Activated CD4-positive, alpha-beta T cell treated with anti-CD3 and anti-CD28 coated beads, Interleukin-2, amount 50 U/mL, for 24 hours (primary cell): ENCODE measurements at regions not wholly inside any gene's neighbourhood (a gene's known extent, or its start where the extent isn't known, plus 50 kb on each side); places are given as distances from the start of the nearest gene placed in this dataset.

Source experiments
- DNase-seq, 2 donors: peaks; one replicate each; pipeline ENCODE4 v3.0.0-alpha.2; 2020; ENCODE audit warnings: low read depth in 1 of 2, low spot score in 1 of 2

DNA sequence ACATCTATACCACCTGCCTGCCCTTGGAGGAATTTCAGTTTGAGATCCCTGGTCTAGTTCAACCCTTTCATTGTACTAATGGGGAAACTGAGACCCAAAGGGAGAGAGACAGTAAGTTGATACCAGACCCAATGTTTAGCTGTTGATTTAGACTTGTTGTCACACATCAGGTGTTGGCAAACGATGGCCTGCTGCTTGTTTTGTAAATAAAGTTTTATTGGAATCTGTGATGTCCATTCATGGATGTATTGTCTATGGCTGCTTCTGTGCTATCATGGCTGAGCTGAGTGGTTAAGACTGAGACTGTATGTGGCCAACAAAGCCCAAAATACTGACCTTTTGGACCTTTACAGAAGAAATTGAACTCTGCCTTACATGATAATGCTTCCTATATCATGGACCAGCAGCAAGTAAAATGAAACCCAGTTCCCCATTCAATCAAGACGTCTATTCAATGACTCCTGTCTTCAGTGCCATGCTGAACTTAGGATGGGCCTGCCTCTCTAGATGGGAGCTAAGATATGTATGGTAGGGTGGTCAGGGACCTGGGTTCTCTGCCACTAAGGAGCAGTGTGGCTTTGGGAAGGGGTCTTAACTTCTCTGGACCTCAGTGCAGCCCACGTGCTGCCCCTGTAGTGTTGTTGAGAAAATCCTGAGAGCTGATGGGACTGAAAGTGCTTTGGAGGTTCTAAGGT lies 111.0 kb downstream of the IRX5 start:
- DNase-seq = no peak

DNA sequence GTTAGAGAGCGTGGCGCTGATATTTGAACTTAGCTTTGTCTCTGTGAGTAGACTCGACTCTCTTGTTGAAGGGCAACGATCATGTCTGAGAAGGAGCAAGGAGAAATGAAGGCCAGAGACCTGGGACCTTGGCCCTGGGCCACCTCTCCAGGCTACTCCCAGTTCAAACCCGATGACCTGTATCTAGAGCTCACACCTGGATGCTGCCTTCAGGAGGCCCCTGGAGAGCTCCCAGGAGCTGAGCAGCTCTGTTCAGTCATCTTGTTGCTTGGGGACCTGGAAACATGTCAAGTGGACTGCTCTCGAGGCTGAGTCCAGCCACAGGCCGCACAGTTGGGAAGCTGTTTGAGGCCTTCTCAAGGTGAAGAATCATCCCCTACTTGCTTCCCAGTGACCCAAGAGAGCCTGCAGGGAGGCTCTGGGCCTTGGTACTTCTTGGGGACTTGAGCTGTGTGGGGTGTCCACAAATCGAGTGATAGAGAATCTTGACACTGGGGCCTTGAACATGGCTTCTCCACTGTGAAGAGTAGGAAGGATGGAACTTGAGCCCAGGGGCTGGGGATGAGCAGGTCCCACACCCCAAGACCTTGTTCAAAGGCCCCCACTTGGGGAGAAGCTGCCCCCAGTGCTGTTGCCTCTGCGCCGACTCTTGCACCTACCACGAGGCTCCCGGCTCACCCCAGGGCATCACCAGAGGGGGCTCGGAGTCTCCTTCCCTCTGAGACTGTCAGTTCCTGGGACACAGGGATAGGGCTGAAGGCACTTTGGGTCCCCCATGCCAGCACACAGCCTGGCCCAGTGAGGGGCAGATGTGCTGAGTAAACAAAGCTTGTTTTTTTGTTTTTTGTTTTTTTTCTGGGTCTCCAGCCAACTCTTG lies 112.1 kb downstream of the IRX5 start:
- no peak for DNase-seq

DNA sequence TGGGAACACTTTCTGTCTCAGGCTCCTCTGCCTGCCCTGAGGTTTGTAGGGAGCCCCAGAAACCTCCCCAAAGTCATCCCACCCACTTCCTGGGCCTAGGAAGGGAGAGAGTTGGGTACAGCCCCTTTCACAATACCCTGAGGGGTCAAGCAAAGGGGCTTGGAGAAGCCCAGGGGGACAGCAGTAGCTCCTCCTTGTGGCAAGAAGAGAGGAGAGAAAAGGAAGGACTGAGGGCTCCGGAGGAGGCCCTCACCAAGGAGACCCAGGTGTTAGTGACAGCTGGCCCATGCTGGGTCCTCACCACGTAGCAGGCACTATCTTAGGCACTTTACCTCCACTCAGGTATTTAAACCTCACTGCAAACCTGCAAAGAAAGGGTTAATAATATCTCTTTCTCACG lies 112.8 kb downstream of the IRX5 start:
- no peak for DNase-seq

DNA sequence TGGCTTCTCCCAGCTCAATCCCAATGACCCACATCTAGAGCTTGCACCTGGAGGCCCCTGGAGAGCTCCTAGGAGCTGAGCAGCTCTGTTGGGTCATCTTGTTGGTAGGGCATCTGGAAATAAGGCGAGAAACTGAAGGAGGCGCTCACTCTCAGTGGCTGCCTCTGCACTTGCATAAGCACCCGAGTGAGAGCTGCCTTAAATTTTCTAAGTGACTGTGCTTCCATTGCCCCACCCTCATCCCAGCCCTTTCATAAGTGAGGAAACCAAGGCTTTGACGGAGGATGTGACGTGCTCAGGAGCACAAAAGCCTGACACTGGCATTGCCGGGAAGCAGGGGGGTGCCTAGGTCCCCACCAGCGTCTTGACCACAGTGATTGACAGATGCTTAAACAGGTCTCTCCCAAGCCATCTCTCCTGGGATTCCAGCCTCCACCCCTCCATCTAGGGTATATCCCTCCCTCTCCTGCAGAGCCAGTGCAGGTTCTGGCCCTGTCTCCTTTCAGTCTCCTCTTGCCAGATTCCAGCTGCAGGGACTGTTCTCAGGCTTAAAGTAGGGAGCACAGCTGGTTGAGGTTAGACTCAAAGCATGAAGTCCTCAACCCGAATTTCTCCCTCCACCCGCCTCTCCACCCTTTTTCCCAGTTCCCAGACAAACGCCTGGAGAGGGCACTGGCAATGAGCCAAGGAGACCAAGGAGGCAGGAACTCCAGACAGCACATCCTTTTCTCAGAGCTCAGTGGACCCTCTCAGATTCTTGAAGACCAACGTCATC lies 113.7 kb downstream of the IRX5 start:
- no peak for DNase-seq

DNA sequence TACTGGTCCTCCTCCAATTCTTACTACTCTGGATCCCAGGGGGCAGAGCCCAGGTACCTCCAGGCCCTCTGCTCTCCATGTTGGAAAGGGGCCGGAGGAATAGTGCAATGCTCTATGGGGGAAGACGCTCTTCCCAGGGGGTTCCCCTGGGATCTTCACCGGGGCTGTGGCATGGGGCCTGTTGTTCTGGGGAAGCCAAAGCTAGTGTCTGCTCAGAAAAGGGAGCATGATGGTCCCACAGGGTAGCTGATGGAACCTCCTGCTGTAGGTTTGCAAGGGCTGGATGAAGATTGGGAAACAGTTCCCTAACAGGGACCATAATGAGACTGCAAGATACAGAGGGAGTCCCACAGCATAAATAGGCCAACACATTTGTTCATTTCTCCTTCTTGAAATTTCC lies 114.7 kb downstream of the IRX5 start:
- DNase-seq = no peak

DNA sequence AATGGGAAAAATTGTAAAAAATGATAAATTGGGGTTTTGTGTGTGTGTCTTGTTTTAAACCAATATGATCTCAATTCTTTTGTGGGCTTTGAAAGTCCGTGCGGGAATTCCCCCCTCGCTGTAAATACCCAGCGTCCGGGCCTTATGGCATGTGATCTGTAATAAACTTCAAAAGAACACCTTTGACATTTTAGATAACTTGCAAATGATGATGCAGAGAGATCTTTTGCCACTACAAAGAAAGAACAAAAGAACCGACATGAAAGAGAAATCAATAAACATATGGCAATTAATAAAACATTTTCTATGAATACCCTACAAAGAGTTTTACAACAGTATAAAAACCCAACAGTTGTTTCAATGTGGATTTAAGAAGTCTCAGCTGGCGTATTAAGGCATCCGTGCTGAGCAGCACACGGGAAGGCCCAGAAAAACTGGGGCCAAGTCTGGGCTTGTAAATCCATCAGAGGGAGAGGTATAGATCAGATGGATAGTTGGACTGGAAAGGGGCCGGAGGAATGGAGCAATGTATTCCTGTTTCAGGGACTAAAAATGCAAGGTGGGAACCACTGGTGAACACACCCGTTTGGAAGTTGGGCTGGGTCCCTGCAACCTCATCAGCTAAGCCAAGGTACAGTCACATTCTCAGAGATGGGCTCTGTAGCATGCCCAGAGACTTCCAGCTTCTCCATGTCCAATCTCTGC lies 115.2 kb downstream of the IRX5 start:
- no peak for DNase-seq

DNA sequence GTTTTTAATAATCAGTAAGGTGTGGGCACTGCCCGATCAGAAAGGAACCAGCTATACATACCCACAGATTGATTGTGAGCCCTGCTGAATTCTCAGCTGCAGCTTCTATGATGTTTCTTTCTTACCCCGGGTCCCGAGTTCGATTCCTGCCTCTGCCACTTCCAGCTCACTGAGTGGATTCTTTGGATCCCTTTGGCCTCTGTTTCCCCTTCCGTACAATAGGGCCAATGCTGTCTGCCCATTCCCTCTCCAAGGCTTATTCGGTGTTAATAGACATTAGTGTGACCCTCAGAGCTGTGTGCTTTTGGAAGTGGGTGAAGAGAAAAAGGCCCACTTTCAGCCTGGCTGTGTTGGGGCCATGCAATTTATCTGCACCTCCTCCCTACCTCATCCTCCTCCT lies 115.8 kb downstream of the IRX5 start:
- no peak for DNase-seq

DNA sequence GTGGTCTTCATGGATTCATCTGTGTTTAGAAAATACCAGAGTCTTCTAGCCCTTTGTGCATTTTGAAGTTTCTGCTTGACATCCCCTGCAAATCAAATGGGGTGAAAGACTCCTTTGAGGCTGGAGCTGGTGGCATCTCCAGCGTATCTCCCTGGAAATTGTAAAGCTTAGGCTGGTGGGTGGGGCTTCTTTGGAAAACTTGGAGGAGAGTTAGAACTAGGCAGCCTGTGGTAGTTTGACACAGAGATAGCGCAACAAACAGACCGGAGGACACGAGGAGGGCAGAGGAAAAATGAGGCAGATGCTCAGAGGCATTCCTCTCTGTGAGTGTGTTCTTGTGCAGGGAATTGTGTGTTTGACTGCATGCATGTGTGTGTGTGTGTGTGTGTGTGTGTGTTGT lies 116.3 kb downstream of the IRX5 start:
- DNase-seq = no peak

DNA sequence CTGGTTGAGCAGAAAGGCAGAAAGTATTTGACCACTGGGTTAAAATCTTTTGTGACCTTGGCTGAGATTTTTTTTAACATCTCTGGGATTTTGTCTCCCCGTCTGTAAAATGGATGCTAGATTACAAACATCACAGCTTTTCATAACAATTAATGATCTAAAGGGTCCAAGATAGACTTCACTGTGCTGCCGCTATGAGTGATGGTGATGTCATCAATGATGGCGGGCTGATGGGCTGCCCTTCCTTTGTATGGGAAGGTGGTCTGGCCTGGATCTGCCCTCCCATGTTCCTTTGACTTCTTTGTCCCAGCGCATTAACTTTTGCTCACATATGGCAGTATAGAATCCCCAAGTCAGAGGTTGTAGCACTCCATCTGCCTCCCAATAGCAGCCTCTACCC lies 116.7 kb downstream of the IRX5 start:
- DNase-seq = no peak

DNA sequence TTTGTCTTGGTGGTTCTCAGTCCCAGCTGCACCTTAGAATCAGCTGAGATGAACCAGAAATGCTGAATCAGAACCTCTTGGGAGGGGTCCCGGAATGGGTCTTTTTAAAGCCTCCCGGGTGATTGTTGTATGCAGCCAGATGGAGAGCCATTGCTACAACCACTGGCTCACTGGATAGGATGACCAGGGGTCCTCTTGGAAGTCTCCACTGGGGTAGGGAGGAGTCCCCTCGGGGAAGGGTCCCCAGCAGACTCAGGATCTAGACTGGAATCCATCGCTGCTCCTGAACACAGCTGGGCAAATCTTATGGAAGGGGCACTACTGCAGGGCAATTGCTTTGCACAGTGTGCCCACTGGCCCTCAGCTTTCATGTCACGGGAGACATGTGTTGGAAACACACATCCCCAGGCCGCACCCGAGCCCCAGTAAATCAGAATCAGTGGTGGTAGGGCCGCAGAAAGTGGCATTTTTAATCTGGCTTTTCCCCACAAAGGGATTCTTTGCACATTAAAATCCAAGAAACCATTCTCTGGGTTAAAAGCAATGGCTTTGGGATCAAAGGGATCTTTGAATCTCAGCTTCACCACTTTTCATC lies 117.3 kb downstream of the IRX5 start:
- DNase-seq = no peak

DNA sequence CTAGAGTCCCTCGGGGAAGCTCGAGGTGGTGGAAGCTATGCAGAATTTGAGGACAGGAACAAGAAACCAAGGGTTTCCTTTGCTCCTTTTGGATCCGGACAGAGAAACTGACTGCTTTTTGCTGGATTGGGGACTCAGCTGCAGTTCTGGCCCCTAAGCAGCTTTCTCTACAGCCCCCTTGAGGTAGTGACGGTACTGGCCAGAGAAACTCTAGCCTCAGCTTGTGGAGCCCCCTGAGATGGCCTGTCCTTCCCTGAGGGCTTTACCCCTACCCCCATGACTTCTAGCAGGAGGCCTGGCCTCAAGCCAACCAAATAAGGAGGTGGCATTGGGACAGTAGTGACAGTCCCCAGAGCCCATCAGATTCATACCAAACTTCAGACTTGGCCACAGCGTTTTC lies 118.1 kb downstream of the IRX5 start:
- no peak for DNase-seq

DNA sequence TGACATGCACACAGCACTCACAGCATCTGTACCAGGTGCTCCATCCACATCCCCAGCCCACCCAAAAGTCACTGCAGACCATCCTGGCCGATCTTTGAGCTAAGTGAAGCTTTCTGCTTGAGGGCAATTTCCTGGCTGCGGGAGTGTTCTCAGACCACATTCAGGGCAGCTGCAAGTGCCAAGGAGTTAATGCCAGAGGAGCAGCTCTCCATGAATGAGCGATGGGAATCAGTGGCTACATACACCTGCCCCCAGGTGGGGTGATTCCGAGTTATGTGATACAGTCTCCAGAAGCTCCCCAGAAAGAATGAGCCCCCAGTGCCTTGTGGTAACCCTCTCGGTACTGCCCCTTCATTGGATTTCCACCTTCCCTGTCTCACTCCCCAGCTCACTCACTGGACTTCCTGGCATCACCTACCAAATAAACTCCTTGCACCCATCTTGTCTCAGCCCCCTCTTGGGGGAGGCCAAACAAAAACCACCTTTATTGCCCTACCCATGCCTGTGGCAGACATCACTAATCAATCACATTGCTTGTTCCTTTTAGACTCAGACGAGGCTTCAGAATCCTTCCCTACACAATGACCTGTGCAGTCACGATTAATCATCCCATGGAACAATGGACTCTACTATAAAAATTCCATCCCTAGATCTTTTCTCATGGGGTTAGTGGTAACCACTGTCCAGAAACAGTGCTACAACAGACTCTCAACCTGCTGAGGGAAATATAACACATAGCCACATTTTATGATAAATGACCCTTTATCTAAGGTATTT lies 121.1 kb downstream of the IRX5 start:
- no peak for DNase-seq

DNA sequence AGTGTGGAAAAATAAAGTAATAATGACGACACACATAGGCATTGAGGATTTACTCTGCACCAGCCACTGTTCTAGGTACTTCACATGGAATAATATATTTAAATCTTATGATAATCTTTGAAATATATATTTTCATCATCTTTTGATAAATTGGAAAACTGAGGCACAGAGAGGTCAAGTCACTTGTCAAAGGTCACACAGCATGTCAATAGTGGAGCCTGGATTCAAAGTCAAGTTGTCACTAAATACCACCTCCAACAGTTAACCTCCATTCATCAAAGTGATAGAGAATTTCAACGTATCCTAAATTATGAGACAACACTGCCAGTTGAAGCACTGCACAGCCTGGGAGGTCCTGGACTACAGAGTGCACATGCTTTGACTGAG lies 121.7 kb downstream of the IRX5 start:
- no peak for DNase-seq

DNA sequence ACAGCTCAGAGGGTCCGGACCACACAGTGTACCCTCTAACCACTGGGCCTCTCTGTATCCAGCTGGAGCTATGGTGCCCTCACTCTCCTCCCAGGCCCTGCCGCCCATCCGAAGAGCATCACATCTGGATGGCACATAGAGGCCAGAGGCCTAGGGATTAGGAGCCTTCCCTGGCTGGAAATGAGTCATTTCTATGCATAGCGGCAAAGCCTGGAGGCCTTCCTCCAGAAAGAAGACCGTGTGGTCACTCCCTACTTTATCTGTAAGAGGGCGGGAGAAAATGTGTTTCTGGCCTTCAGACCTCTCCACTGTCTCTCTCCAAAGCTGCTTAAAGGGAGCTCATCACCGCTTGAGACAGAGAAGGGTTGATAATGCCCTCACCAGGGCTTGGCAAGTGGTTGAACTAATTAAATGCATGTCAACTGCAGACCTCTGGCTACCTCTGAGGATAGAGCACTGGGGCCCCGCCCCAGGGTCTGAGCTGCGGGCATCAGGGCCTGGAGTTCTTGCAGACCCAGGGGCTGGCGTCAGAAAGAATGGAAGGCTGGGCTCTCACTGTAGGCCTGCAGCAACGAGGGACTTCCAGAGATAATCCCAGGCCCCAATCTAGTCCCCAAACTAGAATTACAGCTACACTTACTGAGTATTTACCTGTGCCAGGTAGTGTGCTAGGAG lies 122.2 kb downstream of the IRX5 start:
- DNase-seq = no peak

DNA sequence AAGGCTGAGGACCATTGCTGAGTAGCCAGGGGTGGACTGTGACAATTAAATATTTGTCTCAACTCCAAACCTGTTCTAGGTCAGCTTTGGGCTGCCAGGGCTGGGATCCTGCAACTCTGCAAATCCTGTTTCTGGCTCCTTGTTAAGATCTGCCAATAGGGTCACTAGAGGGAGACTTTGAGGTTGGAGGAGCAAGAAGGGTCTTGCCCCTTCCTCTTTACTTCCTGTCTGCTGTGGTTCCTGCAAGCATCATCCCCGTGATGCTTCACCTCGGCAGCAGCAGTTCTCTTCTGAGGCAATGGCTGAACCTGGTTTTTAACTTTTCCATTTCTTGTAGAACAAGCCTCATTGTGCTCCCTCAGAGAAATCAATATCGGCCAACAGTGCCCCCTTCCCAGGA lies 124.6 kb downstream of the IRX5 start:
- no peak for DNase-seq

DNA sequence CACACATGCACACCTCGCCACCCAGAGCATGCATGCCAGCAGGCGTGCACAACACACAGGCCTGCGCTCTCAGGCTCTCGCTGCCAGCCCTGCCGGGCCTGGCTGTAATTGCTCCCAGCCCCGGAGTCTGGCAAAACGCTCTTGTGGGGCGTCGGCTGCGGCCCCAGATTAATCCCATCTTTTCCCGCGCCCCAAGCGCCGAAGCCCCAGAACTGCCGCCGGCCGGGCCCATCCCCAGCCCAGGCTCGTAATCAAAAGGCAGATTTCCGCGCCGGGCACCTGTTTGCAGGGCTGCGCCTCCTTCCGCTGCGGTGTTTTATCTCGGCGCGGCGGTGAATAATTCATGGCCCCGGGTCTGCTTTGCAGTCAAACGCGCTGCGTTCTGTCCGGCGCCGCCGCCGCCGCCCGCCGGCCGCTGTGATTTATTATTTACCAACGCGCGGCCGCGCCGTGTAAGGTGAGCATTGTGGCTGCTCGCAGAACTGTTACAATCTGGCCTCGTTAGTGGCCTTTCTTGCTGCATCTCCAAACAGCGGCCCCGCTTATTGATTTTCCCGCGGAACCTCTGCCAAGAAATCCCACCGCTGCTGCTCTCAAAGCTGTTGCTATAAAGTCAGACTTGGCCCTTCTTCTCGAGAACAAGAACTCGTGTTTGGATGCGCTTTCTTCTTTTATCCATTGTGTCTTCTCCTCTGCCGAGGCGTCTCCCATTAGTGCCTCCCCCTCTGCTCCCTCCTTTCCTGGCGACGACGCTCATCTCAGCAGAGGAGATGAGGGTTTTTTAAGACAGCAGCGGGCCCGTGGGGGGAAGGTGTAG lies 126.1 kb downstream of the IRX5 start:
- no peak for DNase-seq

DNA sequence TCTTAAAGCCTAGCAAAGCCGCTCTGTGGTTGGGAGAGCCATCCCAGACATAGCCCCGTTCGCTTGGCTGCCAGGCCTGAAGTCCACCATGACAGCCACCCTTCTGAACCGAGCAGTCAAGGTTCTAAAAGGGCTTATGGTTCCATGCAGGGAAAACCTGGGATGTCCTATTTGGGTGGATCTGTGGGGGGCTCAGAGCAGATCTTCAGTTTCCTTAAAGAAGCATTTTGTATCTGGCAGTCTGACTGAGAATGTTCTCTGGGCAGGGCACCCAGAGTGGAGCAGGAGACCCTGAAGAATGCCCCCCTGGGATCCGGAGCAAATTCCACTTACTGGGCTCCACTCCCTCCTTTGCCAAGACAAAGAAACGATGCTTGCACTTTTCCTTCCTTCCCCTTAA lies 127.2 kb downstream of the IRX5 start:
- no peak for DNase-seq

DNA sequence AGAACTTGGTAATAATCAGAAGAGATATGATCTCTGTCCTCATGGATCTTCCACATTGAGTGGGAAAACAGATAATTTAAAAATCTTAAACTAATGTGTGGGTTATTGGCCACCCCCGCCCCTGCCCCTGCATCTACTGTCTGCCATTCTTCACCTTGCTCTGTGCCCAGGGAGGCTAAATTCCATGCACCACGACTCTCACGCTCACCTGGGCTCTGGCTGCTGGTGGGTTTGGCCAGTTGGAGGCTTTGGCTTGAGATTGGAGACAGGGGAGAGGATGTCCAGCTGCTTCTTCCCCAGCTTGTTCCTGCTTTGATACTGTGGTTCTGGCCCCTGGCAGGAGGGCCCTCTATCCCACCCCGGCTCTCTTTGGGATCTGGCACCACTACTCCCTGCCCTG lies 127.9 kb downstream of the IRX5 start:
- DNase-seq = no peak

DNA sequence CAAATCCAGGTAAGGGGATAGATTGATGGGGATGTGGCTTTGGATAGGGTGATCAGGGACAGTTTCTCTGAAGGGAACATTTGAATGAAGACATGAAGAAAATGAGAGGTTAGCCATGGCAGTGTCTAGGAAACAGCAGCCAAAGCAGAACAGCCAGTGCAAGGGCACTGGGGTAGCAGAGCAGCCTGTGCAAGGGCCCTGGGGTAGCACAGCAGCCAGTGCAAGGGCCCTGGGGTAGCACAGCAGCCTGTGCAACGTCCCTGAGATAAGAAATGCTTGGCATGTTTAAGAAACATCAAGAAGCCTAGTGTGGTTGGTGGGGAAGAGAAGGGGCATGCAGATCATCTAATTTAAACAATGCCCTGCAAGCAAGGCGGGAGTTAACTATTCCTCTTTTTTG lies 128.5 kb downstream of the IRX5 start:
- DNase-seq = no peak
